GM19438 (cell line): ENCODE measurements at regions not wholly inside any gene's neighbourhood (a gene's known extent, or its start where the extent isn't known, plus 50 kb on each side); places are given as distances from the start of the nearest gene placed in this dataset.
"Not testable (repeated sequence)": the region's sequence is repeated elsewhere in the genome, so short reads cannot be mapped to it uniquely, and the experiment has no call there.

Experiments
- ATAC-seq: cut with Tn5 transposase; IDR thresholded peaks from one replicate; pipeline ENCODE4 v1.9.1; 2021; ENCODE audit warnings: low read depth; ENCODE audit not compliant: unreplicated experiment

GRCh38 chr1:185478877-185479276 lies 161.8 kb upstream of the IVNS1ABP start:
- no peak for ATAC-seq

GRCh38 chr1:185477638-185478580 lies 160.9 kb upstream of the IVNS1ABP start:
- no peak for ATAC-seq

GRCh38 chr1:185474440-185475149 lies 157.6 kb upstream of the IVNS1ABP start:
- ATAC-seq: no peak

GRCh38 chr1:185473186-185473585 lies 156.1 kb upstream of the IVNS1ABP start:
- ATAC-seq: no peak

GRCh38 chr1:185468626-185469025 lies 151.6 kb upstream of the IVNS1ABP start:
- ATAC-seq: no peak

DNA sequence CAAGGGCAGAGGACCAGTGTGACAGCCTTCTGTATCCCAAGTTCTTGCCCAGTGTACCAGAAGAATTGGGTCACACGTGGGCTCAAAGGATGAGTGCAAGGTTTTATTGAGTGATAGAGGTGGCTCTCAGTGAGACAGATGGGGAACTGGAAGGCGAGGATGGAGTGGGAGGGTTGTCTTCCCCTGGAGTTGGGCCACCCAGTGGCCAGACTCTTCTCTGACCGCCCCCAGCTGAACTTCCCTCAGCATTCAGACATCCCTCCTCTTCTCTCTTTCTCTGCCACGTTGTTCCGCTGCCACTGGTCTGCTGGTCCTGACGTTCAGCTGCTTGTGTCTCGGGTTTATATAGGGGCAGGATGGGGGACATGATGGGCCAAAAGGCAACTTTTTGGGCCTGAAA lies 150.1 kb upstream of the IVNS1ABP start:
- no peak for ATAC-seq

- ATAC-seq: no peak
Observed at GRCh38 chr1:185464777-185465176, 147.7 kb upstream of the IVNS1ABP start.

DNA sequence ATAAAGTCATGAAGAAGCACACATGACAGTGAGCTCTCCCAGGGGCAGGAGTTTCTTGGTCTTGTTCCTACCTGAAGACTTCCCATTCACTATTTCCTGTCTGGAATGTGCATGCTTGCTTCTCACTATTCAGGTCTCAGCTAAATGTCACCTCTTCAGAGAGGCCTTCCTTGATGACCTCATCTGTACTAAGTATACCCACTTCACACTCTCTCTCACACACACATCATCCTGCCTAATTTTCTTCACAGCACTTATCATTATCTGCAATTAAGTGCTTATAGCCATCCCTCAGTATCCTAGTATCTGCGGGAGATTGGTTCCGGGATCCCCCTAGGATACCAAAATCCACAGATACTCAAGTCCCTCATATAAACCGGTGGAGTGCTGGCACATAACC lies 146.4 kb upstream of the IVNS1ABP start:
- no peak for ATAC-seq

DNA sequence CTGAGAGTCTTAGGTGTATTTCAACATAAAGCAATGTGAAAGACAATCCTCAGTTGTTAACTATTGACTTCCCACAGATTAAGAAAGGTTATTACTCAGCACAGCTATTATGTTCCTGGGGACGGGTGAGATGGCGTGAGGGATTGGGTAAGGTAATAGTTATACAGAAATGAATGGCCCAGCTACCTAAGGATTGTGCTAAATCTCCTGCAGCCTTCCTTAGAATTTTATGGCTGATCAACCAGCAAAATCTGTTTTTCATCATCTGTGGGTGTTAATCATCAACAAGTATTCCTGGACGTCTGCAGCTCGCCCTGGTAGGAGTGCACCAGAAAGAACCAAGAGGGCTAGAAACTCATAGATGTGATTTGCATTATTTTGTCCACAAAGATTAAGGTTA lies 146.0 kb upstream of the IVNS1ABP start:
- no peak for ATAC-seq

- not testable (repeated sequence) for ATAC-seq
Observed at GRCh38 chr1:185460723-185461122, 143.7 kb upstream of the IVNS1ABP start.

DNA sequence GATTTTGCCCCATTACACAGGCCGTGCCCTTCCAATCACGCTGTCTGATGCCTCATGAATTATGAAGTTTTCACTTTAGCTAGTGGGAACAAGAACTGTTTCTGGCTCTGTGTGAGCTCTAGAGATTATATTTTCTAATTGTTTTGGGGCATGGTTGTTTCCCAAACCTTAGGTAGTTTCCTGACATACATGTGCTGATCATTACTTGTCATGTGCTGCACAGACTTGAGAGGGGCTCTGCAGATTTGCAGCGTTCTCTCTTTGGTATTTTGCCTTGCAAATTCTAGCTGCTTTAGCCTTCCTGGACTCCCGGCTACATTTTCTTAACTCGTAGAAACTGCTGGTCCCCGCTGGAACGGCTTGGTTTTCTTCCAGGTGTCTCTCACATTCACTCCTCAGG lies 142.1 kb upstream of the IVNS1ABP start:
- no peak for ATAC-seq

DNA sequence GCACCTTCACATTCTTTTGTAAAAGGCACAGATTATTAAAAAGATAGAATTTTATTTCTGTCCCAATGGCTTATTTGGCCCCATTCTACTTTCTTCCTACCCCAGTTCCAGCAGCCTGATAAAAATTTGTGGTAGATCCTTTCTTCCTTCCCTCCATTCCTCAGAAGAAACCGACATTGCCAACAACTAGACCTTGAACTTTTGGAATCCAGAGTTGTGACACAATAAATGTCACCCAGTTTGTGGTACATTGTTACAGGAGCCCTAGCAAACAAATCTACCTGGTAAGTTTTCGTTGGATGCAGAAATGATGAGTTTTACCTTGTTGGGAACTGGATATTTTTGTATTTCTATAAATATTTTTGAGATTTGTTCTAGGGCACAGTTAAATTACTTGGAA lies 141.6 kb upstream of the IVNS1ABP start:
- no peak for ATAC-seq

DNA sequence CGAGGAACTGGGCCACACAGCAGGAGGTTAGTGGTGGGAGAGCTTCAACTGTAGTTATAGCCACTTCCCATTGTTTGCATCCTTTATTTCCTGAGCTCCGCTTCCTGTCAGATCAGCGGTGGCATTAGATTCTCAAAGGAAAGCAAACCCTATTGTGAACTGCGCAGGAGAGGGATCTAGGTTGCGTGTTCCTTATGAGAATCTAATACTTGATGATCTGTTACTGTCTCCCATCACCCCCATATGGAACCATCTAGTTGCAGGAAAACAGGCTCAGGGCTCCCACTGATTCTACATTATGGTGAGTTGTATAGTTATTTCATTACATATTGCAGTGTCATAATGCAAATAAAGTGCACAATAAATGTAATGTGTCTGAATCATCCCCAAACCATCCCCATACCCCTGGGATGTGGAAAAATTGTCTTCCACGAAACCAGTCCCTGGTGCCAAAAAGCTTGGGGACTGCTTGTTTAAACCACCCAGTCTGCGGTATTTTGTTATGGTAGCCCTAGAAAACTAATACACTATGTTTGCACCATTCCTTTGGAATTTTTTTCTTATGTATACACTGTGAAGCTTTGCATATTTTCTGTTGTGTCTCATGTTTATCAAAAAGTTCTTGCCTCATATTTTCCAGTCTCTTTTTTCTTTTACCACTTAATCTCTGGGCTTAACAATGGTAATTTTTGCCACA lies 136.6 kb upstream of the IVNS1ABP start:
- no peak for ATAC-seq

- ATAC-seq: no peak
Observed at GRCh38 chr1:185450917-185451316, 133.9 kb upstream of the IVNS1ABP start.

- no peak for ATAC-seq
Observed at GRCh38 chr1:185450060-185450788, 133.2 kb upstream of the IVNS1ABP start.

DNA sequence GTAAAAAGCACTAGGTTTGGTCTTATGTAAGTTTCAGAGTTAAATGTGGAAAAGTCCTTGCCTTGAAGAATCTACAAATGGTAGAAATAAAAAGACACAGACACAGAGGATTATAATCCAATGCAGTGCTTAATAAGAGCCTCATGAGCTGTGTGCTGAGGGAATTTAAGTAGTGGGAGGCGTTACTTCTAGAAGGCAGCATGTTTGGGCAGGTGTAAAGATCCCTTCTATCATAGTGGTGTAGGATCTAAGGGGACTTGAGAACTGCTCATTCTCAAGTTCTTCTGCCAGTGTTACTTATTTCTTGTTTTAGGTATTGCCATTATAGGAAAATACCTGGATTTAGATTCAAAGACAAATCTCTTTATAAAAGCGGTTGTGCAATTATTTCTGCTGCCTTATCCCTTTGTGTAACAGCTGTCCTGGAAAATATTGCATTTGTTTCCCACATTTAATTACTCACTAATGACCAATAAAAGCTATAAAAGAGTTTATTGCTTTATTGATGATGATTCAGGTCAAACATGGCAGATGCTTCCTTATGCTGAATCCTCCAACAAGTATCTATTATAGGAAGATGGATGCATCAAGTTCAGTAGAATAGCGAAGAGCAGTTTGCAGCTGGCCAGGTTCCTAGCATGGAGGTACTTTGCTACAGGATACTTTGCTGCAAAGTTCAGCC lies 132.5 kb upstream of the IVNS1ABP start:
- ATAC-seq: no peak

DNA sequence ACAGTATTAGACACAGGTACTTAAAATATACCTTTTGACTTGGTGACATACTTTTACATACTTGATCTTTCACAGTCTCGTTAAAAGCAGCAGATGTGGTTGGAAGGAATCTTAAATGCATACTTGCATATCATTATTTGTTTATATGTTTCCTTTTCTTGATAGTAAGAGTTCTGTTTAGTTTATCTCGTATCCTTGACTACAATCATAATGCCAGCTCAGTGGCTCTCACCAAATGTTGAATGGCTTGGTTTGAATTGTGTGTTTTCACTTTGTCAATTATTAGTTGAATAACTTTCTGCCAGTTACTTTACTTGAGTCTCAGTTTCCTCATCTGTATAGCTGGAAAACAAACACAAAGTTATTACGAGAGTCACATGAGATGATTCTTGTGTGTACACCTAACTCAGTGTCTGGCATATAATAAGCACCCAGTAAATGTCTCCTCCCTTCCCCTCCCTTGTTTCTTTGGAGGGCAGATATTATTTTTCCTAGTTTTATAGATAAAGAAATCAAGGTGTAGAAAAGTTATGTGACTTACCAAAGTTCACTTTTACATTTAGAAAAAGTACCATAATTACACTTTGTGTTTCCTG lies 131.6 kb upstream of the IVNS1ABP start:
- ATAC-seq: no peak

GRCh38 chr1:185446131-185446530 lies 129.1 kb upstream of the IVNS1ABP start:
- ATAC-seq: no peak

DNA sequence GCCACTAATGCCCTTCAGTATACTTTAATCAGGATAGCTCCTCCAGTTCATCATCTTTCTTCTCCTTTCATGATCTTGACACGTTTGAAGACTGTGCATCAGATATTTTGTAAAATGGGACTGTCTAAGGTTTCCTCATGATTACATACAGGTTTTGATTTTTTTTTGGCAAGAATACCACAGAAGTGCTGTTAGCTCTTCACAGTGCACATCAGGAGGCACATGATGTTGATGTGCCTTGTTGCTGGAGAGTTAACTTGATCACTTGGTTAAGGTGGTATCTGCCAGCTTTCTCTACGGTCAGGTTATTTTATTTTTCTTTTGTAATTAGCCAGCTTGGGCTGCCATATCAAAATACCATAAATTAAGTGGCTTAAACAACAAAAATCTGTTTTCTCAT lies 128.6 kb upstream of the IVNS1ABP start:
- ATAC-seq: no peak

DNA sequence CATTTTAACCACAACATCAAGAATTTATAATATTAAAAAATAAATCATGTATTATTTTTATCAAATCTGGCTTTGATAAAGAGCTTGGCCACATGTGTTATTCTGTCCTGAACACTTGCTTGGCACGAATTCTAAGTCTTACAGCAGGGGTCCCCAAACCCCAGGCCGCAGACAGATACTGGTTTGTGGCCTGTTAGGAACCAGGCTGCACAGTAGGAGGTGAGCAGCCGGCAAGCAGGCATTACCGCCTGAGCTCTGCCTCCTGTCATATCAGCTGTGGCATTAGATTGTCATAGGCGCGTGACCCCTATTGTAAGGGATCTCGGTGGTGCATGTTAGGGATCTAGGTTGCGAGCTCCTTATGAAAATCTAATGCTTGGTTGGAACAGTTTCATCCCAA lies 127.6 kb upstream of the IVNS1ABP start:
- ATAC-seq: no peak
